H9 (cell line): ENCODE measurements at regions not wholly inside any gene's neighbourhood (a gene's known extent, or its start where the extent isn't known, plus 50 kb on each side); places are given as distances from the start of the nearest gene placed in this dataset.
A peak's percentile ranks its signal among the peaks of the same experiment; 100 is the strongest.

Experiments
- DNase-seq: peaks from one replicate; pipeline ENCODE4 v3.0.0-alpha.2; 2017
- H2AFZ ChIP-seq: one replicate; pipeline ENCODE4 v1.6.1; 2013; ENCODE audit warnings: mild to moderate bottlenecking, low read length, control low read depth, moderate library complexity
- H2AK5ac ChIP-seq: 2 replicates; pipeline ENCODE4 v1.6.1; 2013; ENCODE audit warnings: low read length, control low read depth, mixed read lengths; ENCODE audit not compliant: insufficient read length
- H2BK120ac ChIP-seq: one replicate; pipeline ENCODE4 v1.6.1; 2013; ENCODE audit warnings: low read depth, mild to moderate bottlenecking, low read length, control low read depth, inconsistent platforms; ENCODE audit not compliant: poor library complexity, severe bottlenecking
- H2BK12ac ChIP-seq: 2 replicates; pipeline ENCODE4 v1.6.1; 2013; ENCODE audit warnings: low read length, control low read depth, mixed read lengths, low read depth; ENCODE audit not compliant: insufficient read length
- H2BK15ac ChIP-seq: 2 replicates; pipeline ENCODE4 v1.6.1; 2013; ENCODE audit warnings: low read depth, low read length, control low read depth
- H2BK20ac ChIP-seq: one replicate; pipeline ENCODE4 v1.6.1; 2013; ENCODE audit warnings: low read depth, mild to moderate bottlenecking, low read length, control low read depth, inconsistent platforms; ENCODE audit not compliant: poor library complexity, severe bottlenecking
- H2BK5ac ChIP-seq: 2 replicates; pipeline ENCODE4 v1.6.1; 2013; ENCODE audit warnings: low read length, control low read depth, mixed read lengths; ENCODE audit not compliant: insufficient read length
- H3K14ac ChIP-seq: 2 replicates; pipeline ENCODE4 v1.6.1; 2013; ENCODE audit warnings: low read length, control low read depth; ENCODE audit not compliant: insufficient read depth
- H3K18ac ChIP-seq: 2 replicates; pipeline ENCODE4 v1.6.1; 2013; ENCODE audit warnings: low read depth, mild to moderate bottlenecking, mixed read lengths, low read length, control low read depth; ENCODE audit not compliant: insufficient read length
- H3K23ac ChIP-seq: 2 replicates; pipeline ENCODE4 v1.6.1; 2013; ENCODE audit warnings: low read length, control low read depth, mixed read lengths, low read depth; ENCODE audit not compliant: insufficient read length
- H3K23me2 ChIP-seq: 2 replicates; pipeline ENCODE4 v1.6.1; 2013; ENCODE audit warnings: low read depth, mild to moderate bottlenecking, mixed read lengths, low read length, control low read depth; ENCODE audit not compliant: insufficient read length, poor library complexity, severe bottlenecking
- H3K27ac ChIP-seq: 2 replicates; pipeline ENCODE4 v1.5.1; 2013; ENCODE audit warnings: low read length, control low read depth, mixed read lengths, low read depth; ENCODE audit not compliant: insufficient read length
- H3K27me3 ChIP-seq: 2 replicates; pipeline ENCODE4 v1.6.1; 2013; ENCODE audit warnings: low read length, control low read depth, inconsistent platforms; ENCODE audit not compliant: insufficient read depth
- H3K4ac ChIP-seq: 2 replicates; pipeline ENCODE4 v1.6.1; 2013; ENCODE audit warnings: low read depth, mild to moderate bottlenecking, control low read depth, inconsistent platforms, low read length, moderate library complexity
- H3K4me1 ChIP-seq: 2 replicates; pipeline ENCODE4 v1.6.1; 2013; ENCODE audit warnings: low read length, control low read depth, inconsistent platforms; ENCODE audit not compliant: insufficient read depth
- H3K4me2 ChIP-seq: 2 replicates; pipeline ENCODE4 v1.6.1; 2013; ENCODE audit warnings: low read length, control low read depth, mixed read lengths; ENCODE audit not compliant: insufficient read length, insufficient read depth
- H3K56ac ChIP-seq: 2 replicates; pipeline ENCODE4 v1.6.1; 2013; ENCODE audit warnings: low read depth, mild to moderate bottlenecking, mixed read lengths, low read length, control low read depth; ENCODE audit not compliant: insufficient read length
- H3K79me1 ChIP-seq: 2 replicates; pipeline ENCODE4 v1.6.1; 2013; ENCODE audit warnings: low read depth, mild to moderate bottlenecking, moderate library complexity, low read length, control low read depth, inconsistent platforms; ENCODE audit not compliant: insufficient read depth, poor library complexity, severe bottlenecking
- H3K79me2 ChIP-seq: 2 replicates; pipeline ENCODE4 v1.6.1; 2013; ENCODE audit warnings: low read length, control low read depth, inconsistent platforms; ENCODE audit not compliant: insufficient read depth
- H3K9ac ChIP-seq: 2 replicates; pipeline ENCODE4 v1.6.1; 2013; ENCODE audit warnings: low read length, control low read depth, mixed read lengths; ENCODE audit not compliant: insufficient read length; ENCODE audit errors: extremely low read depth
- H3K9me3 ChIP-seq: one replicate; pipeline ENCODE4 v1.6.1; 2013; ENCODE audit warnings: low read depth, low read length, inconsistent platforms; ENCODE audit not compliant: control insufficient read depth
- H3T11ph ChIP-seq: one replicate; pipeline ENCODE4 v1.6.1; 2013; ENCODE audit warnings: mild to moderate bottlenecking, low read length, control low read depth, inconsistent platforms
- H4K20me1 ChIP-seq: one replicate; pipeline ENCODE4 v1.6.1; 2013; ENCODE audit not compliant: control insufficient read depth, insufficient read length, insufficient read depth
- H4K5ac ChIP-seq: 2 replicates; pipeline ENCODE4 v1.6.1; 2013; ENCODE audit warnings: low read depth, mild to moderate bottlenecking, mixed read lengths, low read length, control low read depth; ENCODE audit not compliant: insufficient read length
- H4K8ac ChIP-seq: replicated peaks from 2 replicates; pipeline ENCODE4 v1.6.1; 2013; ENCODE audit warnings: low read length, control low read depth, mixed read lengths, low read depth; ENCODE audit not compliant: insufficient read length
- H4K91ac ChIP-seq: 2 replicates; pipeline ENCODE4 v1.6.1; 2013; ENCODE audit warnings: low read depth, mild to moderate bottlenecking, moderate library complexity, mixed read lengths, low read length, control low read depth; ENCODE audit not compliant: insufficient read length
- H3K27ac Mint-ChIP-seq, 3 experiments: 2 replicates in 2 of 3; 3 replicates in 1 of 3; pipeline ENCODE4 v1.8.0; 2020 to 2021; ENCODE audit warnings: mixed read lengths in 3 of 3, mild to moderate bottlenecking in 1 of 3, moderate library complexity in 1 of 3
- H3K27me3 Mint-ChIP-seq: 2 replicates; pipeline ENCODE4 v1.8.0; 2021; ENCODE audit warnings: low read depth, mild to moderate bottlenecking, moderate library complexity, mixed read lengths
- H3K36me3 Mint-ChIP-seq, 3 experiments: 2 replicates in 2 of 3; 3 replicates in 1 of 3; pipeline ENCODE4 v1.8.0; 2020 to 2021; ENCODE audit warnings: low read depth in 3 of 3, mixed read lengths in 3 of 3; ENCODE audit not compliant: insufficient read depth in 1 of 3
- H3K4me1 Mint-ChIP-seq, 2 experiments: 2 replicates each; pipeline ENCODE4 v1.8.0; 2020; ENCODE audit warnings: mixed read lengths in 2 of 2
- H3K4me3 Mint-ChIP-seq, 2 experiments: 2 replicates in 1 of 2; 3 replicates in 1 of 2; pipeline ENCODE4 v1.8.0; 2020 to 2021; ENCODE audit warnings: mild to moderate bottlenecking in 2 of 2, mixed read lengths in 2 of 2, moderate library complexity in 1 of 2
- H3K9me3 Mint-ChIP-seq, 2 experiments: 2 replicates in 1 of 2; 3 replicates in 1 of 2; pipeline ENCODE4 v1.8.0; 2020; ENCODE audit warnings: mild to moderate bottlenecking in 2 of 2, mixed read lengths in 2 of 2, moderate library complexity in 1 of 2
- WGBS: extraction: QIAGEN DNeasy Blood & Tissue Kit; methylation state at CpG from one replicate; pipeline ENCODE4 v1.1.7; 2013; ENCODE audit warnings: missing lambda C conversion rate, low lambda C conversion rate, mixed read lengths; ENCODE audit not compliant: insufficient read length; ENCODE audit errors: extremely low coverage; 5-methylcytosine and 5-hydroxymethylcytosine counted together
- TF ChIP-seq, protein P1 (sequence below): fragments of 200-600 bp; sonication (generic); conservative IDR thresholded peaks from 3 replicates; pipeline ENCODE4 v1.8.0; 2021; ENCODE audit warnings: antibody characterized with exemption, mild to moderate bottlenecking

DNA sequence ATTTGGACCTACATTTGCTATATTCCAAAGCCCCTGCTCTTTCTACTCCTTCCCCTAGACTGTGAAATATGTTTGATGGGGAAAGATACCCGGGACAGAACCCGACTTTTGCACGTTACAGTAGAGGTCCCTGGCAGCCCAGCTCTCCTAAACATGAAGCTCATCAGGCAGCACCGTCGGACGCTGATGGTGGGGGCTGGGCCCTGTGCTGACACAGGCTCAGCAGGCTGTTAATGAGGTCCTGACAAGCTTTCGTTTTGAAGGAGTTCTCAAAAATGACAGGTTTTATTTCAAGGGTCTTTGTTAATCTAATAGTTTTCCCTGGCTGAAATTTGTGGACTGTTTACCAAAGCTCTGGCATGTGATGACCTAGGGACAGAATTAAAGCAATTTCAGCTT lies 102.3 kb downstream of the SLC25A47 start:
- H3K9me3 ChIP-seq, result no peaks in the 10 kb centered on the region
- no peak overlapping the region for H3K4me2 ChIP-seq
- no peak overlapping the region for H2BK12ac ChIP-seq
- H3K14ac ChIP-seq, result no peak overlapping the region; the same call in 1 of the 2 replicates
- Mint-ChIP-seq H3K9me3 (no peaks in the 10 kb centered on the region), H3K4me1 (peaks cover 18 to 21% of the 10 kb centered on the region in 2 experiments), H3K27me3 (no peaks in the 10 kb centered on the region), H3K27ac (peak overlapping the region in 1 of 3 experiments; percentile 21; a peak in 1 of 7 replicates), H3K36me3 (no peaks in the 10 kb centered on the region), H3K4me3 (no peak overlapping the region)
- H4K8ac ChIP-seq, result no peak overlapping the region
- no peak overlapping the region for H2AFZ ChIP-seq
- H3K4ac ChIP-seq, result no peak overlapping the region
- no peak overlapping the region for H2BK5ac ChIP-seq
- no peaks in the 10 kb centered on the region for H3K23me2 ChIP-seq
- no peak overlapping the region for H4K91ac ChIP-seq
- H3K23ac ChIP-seq, result no peak overlapping the region
- no peak overlapping the region for H2AK5ac ChIP-seq
- no peak overlapping the region for H4K5ac ChIP-seq
- no peak overlapping the region for H3K27ac ChIP-seq
- H3K9ac ChIP-seq, result no peak overlapping the region
- WGBS, result no CpG with 5 or more reads among the region's 7 CpGs
- H2BK15ac ChIP-seq, result no peak overlapping the region
- no peaks in the 10 kb centered on the region for H3K27me3 ChIP-seq
- no peaks in the 10 kb centered on the region; the same call in 1 of the 2 replicates for H3K4me1 ChIP-seq
- no peaks in the 10 kb centered on the region for H3K79me1 ChIP-seq
- no peaks in the 10 kb centered on the region for H4K20me1 ChIP-seq
- no peak overlapping the region for H3T11ph ChIP-seq
- TF ChIP-seq, protein P1, sequence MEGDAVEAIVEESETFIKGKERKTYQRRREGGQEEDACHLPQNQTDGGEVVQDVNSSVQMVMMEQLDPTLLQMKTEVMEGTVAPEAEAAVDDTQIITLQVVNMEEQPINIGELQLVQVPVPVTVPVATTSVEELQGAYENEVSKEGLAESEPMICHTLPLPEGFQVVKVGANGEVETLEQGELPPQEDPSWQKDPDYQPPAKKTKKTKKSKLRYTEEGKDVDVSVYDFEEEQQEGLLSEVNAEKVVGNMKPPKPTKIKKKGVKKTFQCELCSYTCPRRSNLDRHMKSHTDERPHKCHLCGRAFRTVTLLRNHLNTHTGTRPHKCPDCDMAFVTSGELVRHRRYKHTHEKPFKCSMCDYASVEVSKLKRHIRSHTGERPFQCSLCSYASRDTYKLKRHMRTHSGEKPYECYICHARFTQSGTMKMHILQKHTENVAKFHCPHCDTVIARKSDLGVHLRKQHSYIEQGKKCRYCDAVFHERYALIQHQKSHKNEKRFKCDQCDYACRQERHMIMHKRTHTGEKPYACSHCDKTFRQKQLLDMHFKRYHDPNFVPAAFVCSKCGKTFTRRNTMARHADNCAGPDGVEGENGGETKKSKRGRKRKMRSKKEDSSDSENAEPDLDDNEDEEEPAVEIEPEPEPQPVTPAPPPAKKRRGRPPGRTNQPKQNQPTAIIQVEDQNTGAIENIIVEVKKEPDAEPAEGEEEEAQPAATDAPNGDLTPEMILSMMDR, result no peak
- no peak overlapping the region for H2BK120ac ChIP-seq
- no peak overlapping the region for H2BK20ac ChIP-seq
- DNase-seq, result no peak
- no peak overlapping the region for H3K56ac ChIP-seq
- no peaks in the 10 kb centered on the region for H3K79me2 ChIP-seq
- no peak overlapping the region for H3K18ac ChIP-seq
